AG20443 (cell line): ENCODE measurements at regions not wholly inside any gene's neighbourhood (a gene's known extent, or its start where the extent isn't known, plus 50 kb on each side); places are given as distances from the start of the nearest gene placed in this dataset.
"Not testable (repeated sequence)": the region's sequence is repeated elsewhere in the genome, so short reads cannot be mapped to it uniquely, and the experiment has no call there.

Source experiments
- DNase-seq: peaks from one replicate; pipeline ENCODE4 v3.0.0; 2012; ENCODE audit warnings: low spot score, mixed read lengths

DNA sequence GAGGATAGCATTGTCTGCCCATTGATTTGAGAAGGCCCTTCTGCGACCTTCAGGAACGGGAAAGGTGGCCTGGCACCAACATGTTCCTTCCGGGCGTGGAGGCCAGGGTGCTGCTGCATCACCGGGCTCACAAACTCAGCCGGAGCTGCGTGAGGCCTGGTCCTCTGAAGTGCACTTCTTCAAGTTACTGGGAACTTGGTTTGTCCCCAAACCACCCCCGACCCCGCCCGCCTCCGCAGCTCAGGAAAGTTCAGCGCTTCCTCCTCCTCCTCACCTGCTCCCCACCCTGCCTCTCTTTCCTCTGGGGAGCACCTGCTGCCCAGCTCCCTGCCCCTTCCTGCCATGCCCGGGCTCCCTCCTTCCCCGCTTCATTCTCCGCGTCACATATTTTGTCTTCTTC is 116.0 kb upstream of the LRPAP1 start:
- DNase-seq, result no peak

DNA sequence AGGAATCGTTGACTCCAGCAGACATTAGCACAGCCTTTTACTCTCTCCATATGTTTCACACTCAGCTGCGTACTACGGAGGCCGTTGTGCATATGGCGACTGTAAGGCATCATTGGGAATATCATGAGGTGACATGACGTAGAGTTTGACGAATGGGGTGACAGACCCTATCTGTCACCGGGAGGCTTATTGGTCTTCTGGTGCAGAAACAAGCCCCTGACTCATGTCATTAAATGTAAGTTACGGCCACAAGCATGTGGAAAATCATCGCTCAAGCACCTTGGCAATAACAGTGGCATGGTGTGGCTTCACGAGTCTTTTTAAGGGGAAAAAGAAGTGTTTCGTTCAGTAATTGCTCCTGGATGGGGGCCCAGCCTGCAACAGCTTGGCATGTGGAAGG is 115.2 kb upstream of the LRPAP1 start:
- DNase-seq, result no peak

DNA sequence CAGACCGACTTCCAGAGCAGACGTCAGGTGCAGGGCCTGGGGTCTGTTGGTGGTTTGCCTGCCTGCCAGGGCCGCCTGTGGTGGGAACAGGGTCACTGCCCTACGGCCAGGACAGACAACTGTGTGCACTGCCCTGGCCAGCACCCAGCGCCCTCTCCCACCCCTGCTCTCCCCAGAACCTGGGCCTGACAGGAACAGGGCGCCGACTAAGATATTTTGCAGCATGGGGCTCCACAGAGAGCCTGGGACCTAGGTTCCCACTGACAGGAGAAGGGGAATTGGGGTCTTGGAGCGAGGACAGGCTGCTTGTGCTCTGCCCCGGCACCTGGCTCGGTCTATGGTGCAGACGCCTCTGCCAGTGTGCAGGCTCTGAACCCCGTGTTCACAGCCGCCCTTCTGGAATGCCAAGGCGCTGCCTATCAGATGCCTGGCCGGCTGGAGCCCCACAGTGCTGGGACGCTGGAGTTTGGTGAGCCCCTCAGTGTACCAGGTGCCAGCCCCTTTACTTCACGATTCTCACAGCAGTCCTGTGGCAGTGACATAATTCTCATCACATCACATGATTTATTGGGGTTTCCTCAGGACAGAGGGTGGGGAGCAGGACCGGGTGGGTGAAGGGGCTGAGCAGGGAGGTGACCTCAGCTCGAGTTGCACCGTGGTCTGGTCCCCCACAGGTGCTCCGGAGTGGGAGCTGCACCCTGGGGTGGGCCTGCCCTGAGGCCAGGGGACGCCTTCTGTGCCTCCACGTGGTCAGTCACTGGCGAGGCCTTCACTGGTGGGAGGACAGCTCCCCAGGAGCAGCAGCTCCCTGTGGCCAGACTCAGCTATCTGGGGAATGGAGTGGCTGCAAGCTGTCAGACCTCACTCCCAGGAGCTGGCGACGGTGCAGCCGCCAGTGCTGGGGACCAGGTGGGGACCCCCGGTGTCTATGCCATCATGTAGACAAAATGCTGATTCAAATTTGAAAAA is 113.8 kb upstream of the LRPAP1 start:
- DNase-seq, result no peak

DNA sequence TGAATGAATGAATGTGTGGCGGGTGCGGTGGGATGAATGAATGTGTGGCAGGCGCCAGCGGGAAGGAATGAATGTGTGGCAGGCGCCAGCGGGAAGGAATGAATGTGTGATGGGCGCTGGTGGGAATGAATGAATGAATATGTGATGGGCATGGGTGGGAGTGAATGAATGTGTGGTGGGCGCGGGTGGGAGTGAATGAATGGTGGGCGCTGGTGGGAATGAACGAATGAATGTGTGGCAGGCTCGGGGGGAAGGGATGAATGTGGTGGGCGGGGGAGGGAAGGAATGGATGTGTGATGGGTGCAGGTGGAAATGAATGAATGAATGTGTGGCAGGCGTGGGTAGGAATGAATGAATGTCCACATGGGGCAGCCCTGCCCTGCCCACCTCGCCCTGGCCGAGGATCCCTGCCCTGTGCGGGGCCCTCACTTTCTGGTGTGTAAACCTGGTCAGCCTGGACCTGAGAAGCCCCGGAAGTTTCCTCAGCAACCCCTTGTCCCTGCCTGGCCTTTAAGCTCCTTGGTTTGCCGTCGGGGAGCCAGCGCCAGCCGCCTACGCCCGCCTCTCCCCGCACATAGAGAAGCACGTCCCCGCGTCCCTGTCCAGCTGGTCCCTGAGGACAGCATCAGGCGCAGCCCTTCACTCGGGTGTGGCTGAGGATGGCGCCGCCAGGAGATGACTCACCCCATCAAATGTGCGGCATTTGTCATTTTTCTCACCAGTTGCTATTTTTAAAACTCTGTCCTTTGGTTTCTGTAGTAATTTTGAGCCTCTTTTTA is 112.8 kb upstream of the LRPAP1 start:
- DNase-seq, result peak; percentile 82

DNA sequence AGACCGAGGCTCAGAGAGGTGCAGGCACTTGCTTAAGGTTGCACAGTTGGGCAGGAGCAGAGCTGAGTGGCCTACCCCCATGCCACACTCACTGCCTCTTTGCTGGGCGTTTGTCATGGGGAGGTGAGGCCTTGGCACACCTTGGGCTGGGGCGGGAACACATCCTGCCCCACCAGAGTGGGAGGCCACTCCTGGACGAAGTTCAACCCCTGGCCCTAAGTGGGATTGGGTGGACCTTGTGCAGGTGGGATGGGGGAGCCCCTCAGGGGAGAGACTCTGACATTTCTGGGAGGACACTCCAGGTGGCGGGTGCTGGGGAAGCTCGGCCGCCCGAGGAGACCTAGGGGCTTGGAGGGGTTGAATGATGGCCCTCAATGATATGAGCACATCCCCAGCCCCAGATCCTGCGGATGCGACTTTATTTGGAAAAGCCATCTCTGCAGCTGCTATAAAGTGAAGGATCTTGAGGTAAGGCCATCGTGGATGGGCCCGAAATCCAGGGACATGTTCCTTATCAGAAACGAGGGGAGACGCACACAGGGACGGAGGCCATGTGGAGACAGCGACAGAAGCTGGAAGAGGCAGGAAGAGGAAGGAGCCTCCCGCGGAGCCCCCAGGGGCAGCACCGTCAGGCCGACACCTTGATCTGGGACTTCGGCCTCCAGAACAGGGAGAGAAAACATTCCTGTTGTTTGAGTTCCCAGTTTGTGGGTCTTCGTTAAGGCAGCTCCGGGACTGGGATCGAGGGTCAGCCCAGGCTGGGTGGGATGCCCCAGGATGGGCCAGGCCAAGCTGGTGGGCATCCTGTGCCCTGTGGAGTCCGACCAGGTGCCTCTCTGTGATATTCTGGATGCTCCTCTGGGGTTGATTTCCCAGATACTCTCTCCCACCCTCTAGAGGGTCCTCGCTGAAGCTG is 111.6 kb upstream of the LRPAP1 start:
- DNase-seq, result no peak

DNA sequence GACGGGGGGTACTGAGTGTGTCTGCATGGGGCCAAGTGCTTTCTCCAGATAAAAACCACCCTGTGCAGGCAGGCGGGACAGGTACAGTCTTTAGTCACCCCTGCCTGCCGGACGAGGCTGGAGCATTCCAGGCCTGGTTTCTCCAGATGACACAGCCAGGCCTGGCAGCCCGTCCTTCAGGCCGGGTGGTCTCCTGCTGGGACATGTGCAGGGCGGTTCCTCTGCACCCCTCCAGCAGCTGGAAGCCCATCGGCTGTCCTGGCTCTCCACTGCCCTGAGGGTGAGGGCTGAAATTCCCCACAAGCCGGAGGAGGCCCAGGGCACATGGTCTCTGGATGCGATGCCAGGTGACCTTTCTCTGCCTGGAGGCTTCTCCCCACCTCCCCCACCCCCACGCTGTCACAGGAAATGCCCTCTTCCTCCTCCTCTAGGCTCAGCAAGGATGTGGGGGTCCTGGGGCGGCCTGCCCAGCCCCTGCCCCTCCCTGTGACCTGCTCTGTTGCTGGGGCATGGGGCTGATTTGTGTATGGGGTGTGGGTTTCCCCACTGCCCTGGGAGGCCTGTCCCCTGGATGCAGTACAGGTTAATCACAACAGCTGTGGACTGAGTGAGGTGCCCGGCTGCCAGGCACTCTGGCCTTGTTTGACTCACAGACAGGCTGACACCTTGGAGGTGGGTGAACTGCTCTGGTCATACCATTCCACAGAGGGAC is 110.7 kb upstream of the LRPAP1 start:
- DNase-seq, result no peak

DNA sequence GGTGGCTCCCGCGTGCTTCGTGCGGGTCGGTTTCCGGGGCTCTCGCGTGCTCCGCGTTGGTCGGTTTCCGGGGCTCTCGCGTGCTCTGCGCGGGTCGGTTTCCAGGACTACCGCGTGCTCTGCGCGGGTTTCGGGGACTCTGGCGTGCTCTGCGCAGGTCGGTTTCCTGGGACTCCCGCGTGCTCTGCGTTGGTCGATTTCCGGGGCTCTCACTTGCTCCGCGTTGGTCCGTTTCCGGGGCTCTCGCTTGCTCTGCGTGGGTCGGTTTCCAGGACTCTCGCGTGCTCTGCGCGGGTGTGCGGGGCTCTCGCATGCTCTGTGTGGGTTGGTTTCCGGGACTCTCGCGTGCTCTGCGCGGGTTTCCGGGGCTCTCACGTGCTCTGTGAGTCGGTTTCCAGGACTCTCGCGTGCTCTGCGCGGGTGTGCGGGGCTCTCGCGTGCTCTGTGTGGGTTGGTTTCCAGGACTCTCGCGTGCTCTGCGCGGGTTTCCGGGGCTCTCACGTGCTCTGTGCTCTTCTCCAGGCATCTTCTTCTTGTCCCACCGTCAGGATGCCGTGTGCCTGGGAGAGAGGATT is 109.9 kb upstream of the LRPAP1 start:
- DNase-seq, result no peak

DNA sequence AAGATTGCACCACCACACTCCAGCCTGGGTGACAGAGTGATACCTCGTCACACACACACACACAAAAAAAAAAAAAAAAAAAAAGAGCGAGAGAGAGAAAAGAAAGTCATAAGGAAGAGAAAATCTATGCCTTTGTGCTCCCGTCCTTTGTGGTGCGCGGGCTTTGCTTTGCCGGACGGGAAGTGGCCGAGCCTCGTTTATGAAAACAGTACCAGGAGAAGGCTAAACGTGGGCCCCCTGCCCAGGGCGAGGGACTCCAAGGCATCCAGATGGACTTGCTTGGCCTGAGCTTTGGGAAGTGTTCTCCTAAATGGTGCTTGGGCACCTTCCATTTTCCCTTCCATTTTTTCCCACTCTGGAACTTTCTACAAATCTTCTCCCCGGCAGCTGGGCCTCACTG is 109.3 kb upstream of the LRPAP1 start:
- DNase-seq, result no peak

DNA sequence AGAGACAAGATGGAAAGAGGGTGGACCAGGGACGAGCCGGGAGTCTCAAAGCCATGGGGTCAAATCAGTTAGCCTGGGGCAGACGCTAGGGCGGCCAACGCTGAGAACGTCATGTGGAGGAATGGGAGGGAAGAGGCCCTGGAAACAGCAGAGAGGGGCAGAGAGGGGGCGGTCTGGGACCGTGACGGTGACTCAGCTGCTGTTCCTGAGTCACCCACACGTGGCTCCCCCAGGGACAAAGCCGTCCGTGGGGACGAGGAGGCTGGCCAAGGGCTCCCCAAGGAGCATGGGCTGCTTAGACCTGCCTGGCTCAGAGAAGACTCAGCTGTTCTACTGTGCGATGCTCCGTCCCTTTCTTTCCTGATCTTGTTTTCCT is 108.4 kb upstream of the LRPAP1 start:
- no peak for DNase-seq

DNA sequence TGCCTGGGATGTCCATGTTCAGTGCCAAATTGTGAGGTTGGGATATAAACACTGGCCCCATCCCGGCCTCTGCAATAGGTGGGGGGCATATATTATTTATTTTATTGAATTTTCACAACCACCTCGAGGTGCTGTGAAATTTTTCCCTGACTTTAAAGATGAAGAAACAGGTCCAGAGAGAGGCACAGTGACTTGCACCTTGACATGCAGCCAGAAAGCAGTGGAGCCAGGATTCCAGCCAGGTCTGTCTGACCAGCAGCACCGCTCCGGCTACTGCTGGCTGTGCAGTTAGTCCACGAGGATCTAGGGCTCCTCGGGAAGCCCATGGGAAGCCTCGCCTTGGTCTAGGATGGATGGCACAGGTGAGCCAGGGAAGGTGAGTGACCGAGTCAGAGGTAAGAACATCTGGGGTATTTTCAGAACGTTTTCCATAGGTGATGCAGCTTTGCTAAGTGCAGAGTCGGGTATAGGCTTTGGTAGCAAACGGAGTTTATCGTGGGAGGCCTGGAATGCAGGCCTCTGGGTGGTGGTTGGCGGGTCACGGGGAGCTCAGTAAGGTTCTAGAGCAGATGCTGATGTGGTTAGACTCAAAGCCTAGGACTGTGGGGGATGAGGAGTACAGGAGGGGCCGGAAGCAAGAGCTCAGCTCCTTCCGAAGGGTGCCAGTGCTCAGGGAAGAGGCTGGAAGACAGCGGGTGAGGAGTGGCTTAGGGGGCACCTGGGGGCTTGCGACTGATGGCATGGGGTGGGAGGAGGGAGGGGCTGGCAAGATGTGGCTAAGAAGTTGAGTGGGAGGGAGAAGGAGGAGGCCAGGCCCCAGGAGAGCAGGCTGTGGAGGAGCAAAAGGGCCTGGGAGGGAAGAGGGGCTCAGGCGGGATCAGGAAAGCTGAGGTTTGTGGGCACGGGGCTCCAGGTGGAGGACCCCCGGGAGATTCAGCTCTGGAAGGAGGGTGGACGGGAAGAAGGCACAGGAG is 107.7 kb upstream of the LRPAP1 start:
- DNase-seq, result no peak

DNA sequence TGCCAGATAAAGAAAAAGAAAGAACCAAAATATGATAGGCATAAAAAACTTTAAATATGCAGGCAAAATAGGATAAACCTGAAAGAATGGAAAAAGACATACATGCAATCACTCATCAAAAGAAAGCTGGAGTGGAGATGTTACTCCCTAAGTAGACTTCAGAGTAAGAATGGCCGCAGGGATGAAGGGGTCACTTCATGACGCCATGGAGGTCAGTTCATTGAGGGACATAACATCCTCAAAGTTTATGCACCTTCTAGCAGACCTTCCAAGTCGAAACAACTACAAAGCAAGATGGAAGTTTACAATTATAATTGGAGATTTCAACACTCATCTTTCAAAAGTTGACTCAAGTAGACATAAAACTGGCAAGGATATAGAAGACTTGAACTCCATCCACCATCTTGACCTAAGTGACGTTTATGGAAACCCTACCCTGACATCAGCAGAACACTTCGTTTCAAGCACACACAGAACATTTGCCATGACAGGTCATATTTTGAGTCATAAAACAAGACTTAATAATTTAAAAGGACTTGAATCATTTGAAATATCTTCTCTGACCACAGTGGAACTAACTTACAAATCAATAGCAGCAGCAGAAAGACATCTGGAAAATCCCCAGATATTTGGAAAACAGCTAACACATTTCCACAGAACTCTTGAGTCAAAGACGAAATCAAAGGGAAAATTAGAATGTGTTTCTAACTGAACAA is 106.0 kb upstream of the LRPAP1 start:
- DNase-seq, result no peak

DNA sequence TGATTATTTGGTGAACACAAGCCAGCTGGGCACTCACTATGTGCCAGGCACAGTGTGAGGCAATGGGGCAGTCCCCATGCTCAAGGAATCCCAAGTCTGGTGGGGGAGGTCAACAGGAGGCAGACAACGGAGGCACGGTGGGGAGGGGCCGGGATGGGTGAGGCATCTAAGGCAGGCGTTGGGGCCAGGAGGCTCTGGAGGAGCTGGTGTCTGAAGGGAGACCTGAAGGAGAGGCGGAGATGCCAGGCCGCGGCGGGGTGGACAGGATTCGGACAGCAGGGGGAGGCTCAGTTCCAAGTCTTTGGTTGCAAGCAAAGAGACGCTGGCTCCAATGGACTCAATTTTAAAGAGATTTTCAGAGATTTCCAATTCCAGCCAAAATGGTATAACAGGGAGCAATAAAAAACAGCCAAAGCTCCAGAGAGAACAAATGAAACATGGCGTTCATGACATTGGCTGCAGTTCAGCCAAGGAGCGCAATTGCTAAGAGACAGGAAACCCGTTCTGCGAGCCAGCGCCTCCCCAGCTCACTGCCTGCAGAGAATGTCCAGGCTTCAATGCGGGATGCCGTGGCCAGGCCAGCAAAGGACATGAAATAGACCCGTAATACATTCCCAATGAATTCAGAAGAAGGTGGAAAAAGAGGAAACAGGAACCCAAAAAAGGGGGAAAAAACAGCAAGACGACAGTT is 105.2 kb upstream of the LRPAP1 start:
- DNase-seq, result no peak

DNA sequence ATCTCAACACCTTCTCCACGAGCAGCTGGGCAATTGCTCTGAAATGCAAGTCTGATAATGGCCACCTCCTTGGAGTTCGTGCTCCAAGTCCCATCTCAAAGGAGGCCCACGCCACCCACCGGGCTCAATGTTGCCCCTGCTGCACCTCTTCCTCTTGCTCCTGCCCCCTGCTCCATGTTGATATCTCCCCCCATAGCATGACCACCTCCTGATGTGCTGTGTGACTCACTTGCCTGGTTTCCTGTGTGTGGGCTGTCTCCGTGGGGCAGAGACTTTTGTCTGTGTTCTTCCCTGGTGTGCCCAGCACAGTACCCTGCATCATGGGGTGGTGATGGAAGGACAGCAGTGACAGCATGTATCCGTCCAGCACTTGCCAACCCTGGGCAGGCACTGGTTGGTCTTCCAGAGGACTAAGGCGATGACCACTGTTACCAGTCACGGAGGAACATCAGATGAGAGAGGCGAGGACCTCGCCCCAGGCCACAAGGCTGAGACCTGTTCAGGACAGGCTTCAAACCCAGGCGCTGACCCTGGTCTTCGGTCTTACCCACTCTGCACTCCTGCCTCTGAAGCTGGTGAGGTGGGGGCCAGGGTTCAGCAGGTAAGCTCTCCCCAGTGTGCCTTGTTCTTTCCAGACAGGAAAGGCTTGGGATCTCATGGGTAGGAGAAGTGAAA is 104.6 kb upstream of the LRPAP1 start:
- DNase-seq, result no peak

DNA sequence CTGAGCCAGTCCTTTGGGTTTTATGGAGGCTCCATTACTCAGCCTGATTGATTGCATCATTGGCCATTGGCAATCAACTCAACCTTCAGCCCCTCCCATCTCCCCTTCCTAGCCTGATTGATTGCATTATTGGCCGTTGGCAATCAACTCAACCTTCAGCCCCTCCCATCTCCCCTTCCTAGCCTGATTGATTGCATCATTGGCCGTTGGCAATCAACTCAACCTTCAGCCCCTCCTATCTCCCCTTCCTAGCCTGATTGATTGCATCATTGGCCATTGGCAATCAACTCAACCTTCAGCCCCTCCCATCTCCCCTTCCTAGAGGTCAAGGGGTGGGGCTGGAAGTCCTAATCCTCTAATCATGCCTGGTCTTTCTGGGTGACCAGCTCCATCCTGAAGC is 103.8 kb upstream of the LRPAP1 start:
- DNase-seq, result not testable (repeated sequence)

DNA sequence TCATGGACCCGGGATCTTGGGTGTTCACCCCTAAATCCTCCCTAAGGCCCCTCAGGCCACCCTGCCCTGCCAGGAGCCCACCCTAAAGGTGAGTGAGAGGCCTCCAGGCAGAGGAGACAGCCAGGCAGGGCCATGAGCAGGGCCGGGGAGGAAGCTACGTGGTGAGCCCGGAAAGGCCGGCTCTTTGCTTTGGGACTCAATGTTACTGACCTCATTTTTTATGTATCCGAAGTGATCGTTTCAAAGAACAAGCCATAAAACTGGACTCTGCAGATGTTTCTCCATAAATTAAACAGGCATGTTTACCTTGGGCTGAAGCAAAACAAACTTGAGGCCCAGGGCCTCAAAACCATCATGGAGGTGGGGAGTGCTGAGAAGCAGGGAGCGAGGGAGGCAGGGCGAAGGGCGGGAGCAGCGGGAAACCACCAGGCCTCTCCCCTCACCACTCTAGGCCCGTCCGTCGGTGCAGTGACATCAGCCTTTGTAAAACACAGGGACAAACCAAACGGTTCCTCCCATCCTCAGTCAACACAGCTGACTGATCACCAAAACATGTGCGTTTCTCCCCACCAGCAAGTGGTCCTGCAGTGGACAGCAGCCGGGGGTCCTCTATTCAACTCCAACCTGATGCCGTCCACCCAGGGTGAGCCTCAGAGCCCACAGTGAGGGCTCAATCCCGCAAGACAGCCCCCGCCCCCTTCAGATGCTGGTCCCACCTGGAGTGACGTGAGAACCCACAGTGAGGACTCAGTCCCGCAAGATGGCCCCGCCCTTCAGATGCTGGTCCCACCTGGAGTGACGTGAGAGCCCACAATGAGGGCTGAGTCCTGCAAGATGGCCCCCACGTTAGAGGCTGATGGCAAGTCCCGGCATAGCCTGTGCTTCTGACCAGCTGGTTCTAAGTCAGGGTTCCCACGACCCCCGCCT is 102.9 kb upstream of the LRPAP1 start:
- no peak for DNase-seq

DNA sequence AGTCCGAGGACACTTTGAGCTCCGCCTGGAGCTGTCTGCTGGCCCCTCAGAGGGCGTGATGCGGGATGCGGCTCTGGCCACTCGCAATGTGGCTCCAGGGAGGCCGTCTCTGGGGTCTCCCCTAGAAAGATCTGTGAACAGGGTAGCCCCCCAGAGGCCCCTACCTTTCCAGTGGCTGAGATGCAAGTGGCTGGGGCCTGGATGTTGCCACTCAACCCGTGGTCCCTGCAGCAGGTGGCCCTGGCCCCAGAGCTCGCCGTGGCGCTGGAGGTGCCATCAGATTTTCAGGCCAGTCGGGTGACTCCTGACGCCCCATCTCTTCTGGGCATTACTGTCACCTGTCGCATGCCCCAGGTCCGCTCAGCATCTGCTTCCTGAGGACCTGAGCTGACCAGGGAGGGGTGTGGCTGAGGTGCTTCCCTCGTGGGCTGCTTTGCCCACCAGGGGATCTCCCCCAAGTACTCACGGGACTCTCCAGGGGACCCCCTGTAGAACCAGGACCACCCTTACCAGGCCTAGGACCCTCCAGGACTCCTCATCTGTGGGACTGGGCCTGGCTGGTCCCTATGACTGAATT is 102.1 kb upstream of the LRPAP1 start:
- DNase-seq, result no peak

DNA sequence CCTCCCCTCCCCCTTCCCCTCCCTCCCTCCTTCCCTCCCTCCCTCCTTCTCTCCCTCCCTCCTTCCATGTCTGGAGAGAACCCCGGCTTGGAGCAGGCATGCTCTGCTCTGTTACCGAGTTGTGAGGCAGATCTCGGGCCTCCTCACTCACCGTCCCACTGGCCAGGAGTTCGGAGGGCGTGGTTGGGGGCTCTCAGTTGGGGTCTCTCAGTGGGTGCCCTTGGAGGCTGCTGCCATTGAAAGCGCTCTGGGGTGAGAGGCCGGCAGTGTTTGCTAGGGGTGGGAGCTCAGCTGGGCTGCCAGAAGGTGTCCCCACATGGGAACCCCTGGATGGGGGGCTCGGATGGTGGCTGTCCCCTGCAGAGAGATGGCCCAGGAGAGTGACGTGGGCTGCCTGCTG is 101.1 kb upstream of the LRPAP1 start:
- DNase-seq, result not testable (repeated sequence)
